SK-N-SH (cell line): ENCODE measurements at regions not wholly inside any gene's neighbourhood (a gene's known extent, or its start where the extent isn't known, plus 50 kb on each side); places are given as distances from the start of the nearest gene placed in this dataset.

Source experiments
- CTCF ChIA-PET: fragments of 300-600, 350-600 bp; formaldehyde crosslinking; extraction: SDS; loops from one replicate; lab custom pipeline; 2021; lab: Yijun Ruan, JAX
- POLR2A ChIA-PET: fragments of 350-600 bp; sonication (Branson Sonifier 250); formaldehyde crosslinking; extraction: SDS; loops from one replicate; lab custom pipeline; 2020; ENCODE audit warnings: antibody characterized with exemption, inconsistent platforms; lab: Yijun Ruan, JAX
- DNase-seq: peaks from one replicate; pipeline ENCODE4 v3.0.0; 2012
- H2AFZ ChIP-seq: fragments of 200-600 bp; sonication (generic); 2 replicates; pipeline ENCODE4 v1.8.1; 2016; ENCODE audit warnings: antibody characterized with exemption, mild to moderate bottlenecking, low read depth
- H3F3A ChIP-seq: fragments of 200-600 bp; sonication (generic); replicated peaks from 2 replicates; pipeline ENCODE3; 2016; ENCODE audit warnings: antibody characterized with exemption, mild to moderate bottlenecking; ENCODE audit not compliant: insufficient read depth
- H3K27ac ChIP-seq, 2 experiments: fragments of 200-500 bp in 1 of 2; fragments of 200-600 bp in 1 of 2; sonication (Bioruptor generic) in 1 of 2; sonication (generic), shearing (Covaris generic) in 1 of 2; 2 replicates each; pipeline versions ENCODE4 v1.5.1 to v1.6.1; 2014 to 2016; ENCODE audit warnings: low read depth in 2 of 2, inconsistent platforms in 1 of 2, low read length in 1 of 2, mild to moderate bottlenecking in 1 of 2, mixed read lengths in 1 of 2
- H3K27me3 ChIP-seq: fragments of 200-600 bp; sonication (generic), shearing (Covaris generic); 2 replicates; pipeline ENCODE4 v1.6.1; 2016; ENCODE audit warnings: mixed run types; ENCODE audit not compliant: insufficient read depth
- H3K36me3 ChIP-seq, 2 experiments: fragments of 200-500 bp in 1 of 2; fragments of 200-600 bp in 1 of 2; sonication (Bioruptor generic) in 1 of 2; sonication (generic) in 1 of 2; replicated peaks in 1 of 2; 2 replicates each; pipeline versions ENCODE3 to v1.5.1; 2014 to 2016; ENCODE audit warnings: low read length in 1 of 2, mild to moderate bottlenecking in 1 of 2; ENCODE audit not compliant: insufficient read depth in 2 of 2, control insufficient read depth in 1 of 2
- H3K4me1 ChIP-seq, 2 experiments: fragments of 200-500 bp in 1 of 2; fragments of 200-600 bp in 1 of 2; sonication (Bioruptor generic) in 1 of 2; sonication (generic), shearing (Covaris generic) in 1 of 2; 2 replicates each; pipeline versions ENCODE4 v1.5.1 to v1.6.1; 2014 to 2016; ENCODE audit warnings: low read depth in 1 of 2, low read length in 1 of 2, mixed run types in 1 of 2; ENCODE audit not compliant: insufficient read depth in 2 of 2, control insufficient read depth in 1 of 2
- H3K4me2 ChIP-seq: fragments of 200-600 bp; sonication (generic), shearing (Covaris generic); 2 replicates; pipeline ENCODE4 v1.6.1; 2017; ENCODE audit warnings: mixed run types
- H3K4me3 ChIP-seq, 2 experiments: fragments of 200-500 bp in 1 of 2; fragments of 200-600 bp in 1 of 2; sonication (Bioruptor generic) in 1 of 2; sonication (generic), shearing (Covaris generic) in 1 of 2; 2 replicates each; pipeline versions ENCODE4 v1.5.1 to v1.8.1; 2014 to 2016; ENCODE audit warnings: low read depth in 2 of 2, inconsistent platforms in 1 of 2, low read length in 1 of 2, mild to moderate bottlenecking in 1 of 2, mixed read lengths in 1 of 2, moderate library complexity in 1 of 2
- H3K79me2 ChIP-seq: fragments of 200-600 bp; sonication (generic); 2 replicates; pipeline ENCODE4 v1.8.1; 2017; ENCODE audit warnings: mild to moderate bottlenecking; ENCODE audit not compliant: insufficient read depth
- H3K9ac ChIP-seq: fragments of 200-600 bp; sonication (generic); 2 replicates; pipeline ENCODE4 v1.6.1; 2017; ENCODE audit warnings: mixed run types
- H3K9me2 ChIP-seq: fragments of 200-600 bp; sonication (generic); 2 replicates; pipeline ENCODE4 v1.6.1; 2017; ENCODE audit warnings: mixed run types
- H3K9me3 ChIP-seq: fragments of 200-600 bp; sonication (generic); 2 replicates; pipeline ENCODE4 v1.6.1; 2017; ENCODE audit warnings: mixed run types, mild to moderate bottlenecking, moderate library complexity
- H4K20me1 ChIP-seq: fragments of 200-600 bp; sonication (generic); 2 replicates; pipeline ENCODE4 v1.6.1; 2017; ENCODE audit warnings: mild to moderate bottlenecking, mixed run types; ENCODE audit not compliant: insufficient read depth
- EP300 ChIP-seq, 2 experiments: IDR thresholded peaks; 2 replicates each; pipeline versions ENCODE4 v1.4.0 to v1.6.1; 2012; ENCODE audit warnings: borderline replicate concordance in 1 of 2, low read depth in 1 of 2, low read length in 1 of 2
- EZH2phosphoT487 ChIP-seq: fragments of 200-600 bp; sonication (generic); IDR thresholded peaks from 2 replicates; pipeline ENCODE4 v1.6.1; 2017; ENCODE audit warnings: low read depth, mixed run types, mild to moderate bottlenecking, antibody characterized with exemption, moderate library complexity, borderline replicate concordance
- FOSL2 ChIP-seq: IDR thresholded peaks from 2 replicates; pipeline ENCODE4 v1.4.0; 2012; ENCODE audit warnings: low read depth, mild to moderate bottlenecking, moderate library complexity, borderline replicate concordance
- FOXJ3 ChIP-seq: sonication (generic); formaldehyde crosslinking; IDR thresholded peaks from 2 replicates; pipeline ENCODE4 v1.5.1; 2020; ENCODE audit warnings: mild to moderate bottlenecking, missing genetic modification reagents
- GABPA ChIP-seq: IDR thresholded peaks from 2 replicates; pipeline ENCODE4 v1.4.0; 2012; ENCODE audit warnings: low read depth, mild to moderate bottlenecking
- GATA2 ChIP-seq: sonication (generic); formaldehyde crosslinking; IDR thresholded peaks from 2 replicates; pipeline ENCODE4 v1.5.0; 2020; ENCODE audit warnings: mild to moderate bottlenecking, missing genetic modification reagents
- IRF3 ChIP-seq: fragments of 150-350 bp; IDR thresholded peaks from 2 replicates; pipeline ENCODE4 v1.6.1; 2016; ENCODE audit warnings: mild to moderate bottlenecking, low read depth, low read length
- JUND ChIP-seq: IDR thresholded peaks from 2 replicates; pipeline ENCODE4 v1.4.0; 2012
- MXI1 ChIP-seq: IDR thresholded peaks from 2 replicates; pipeline ENCODE4 v1.6.1; 2012; ENCODE audit warnings: mild to moderate bottlenecking, low read depth, low read length, improper control_type of control experiment
- NFIC ChIP-seq: IDR thresholded peaks from 2 replicates; pipeline ENCODE4 v1.4.0; 2012; ENCODE audit warnings: borderline replicate concordance
- RAD21 ChIP-seq: IDR thresholded peaks from 2 replicates; pipeline ENCODE4 v1.6.1; 2012; ENCODE audit warnings: mild to moderate bottlenecking, low read length
- RCOR1 ChIP-seq: fragments of 150-350 bp; IDR thresholded peaks from 2 replicates; pipeline ENCODE4 v1.6.1; 2017; ENCODE audit warnings: antibody characterized with exemption, low read length
- SIN3A ChIP-seq: IDR thresholded peaks from 2 replicates; pipeline ENCODE4 v1.6.1; 2012; ENCODE audit warnings: low read depth, mild to moderate bottlenecking, low read length, moderate library complexity, borderline replicate concordance
- USF2 ChIP-seq: fragments of 150-350 bp; IDR thresholded peaks from 2 replicates; pipeline ENCODE4 v1.6.1; 2017; ENCODE audit warnings: antibody characterized with exemption, low read length, low read depth, borderline replicate concordance
- WGBS: methylation state at CpG from one replicate; pipeline ENCODE4 v1.1.6; 2017; ENCODE audit warnings: low lambda C conversion rate; 5-methylcytosine and 5-hydroxymethylcytosine counted together
- TF ChIP-seq, protein P1 (sequence below): fragments of 200-600 bp; sonication (generic); IDR thresholded peaks from 2 replicates; pipeline ENCODE4 v1.6.1; 2017; ENCODE audit warnings: antibody characterized with exemption, mild to moderate bottlenecking, moderate library complexity
- TF ChIP-seq, protein P2 (sequence below): IDR thresholded peaks from 2 replicates; pipeline ENCODE4 v1.4.0; 2012; ENCODE audit warnings: low read depth
- TF ChIP-seq, protein P3 (sequence below): IDR thresholded peaks from 2 replicates; pipeline ENCODE4 v1.4.0; 2012; ENCODE audit warnings: low read depth, borderline replicate concordance

GRCh38 chrX:22577181-22577580, 304.5 kb downstream of the CBLL2 start (continued):
- TF ChIP-seq USF2 (no peak), EZH2phosphoT487 (no peak), JUND (no peak), FOXJ3 (CRISPR knock-in tag) (no peak)
- TF ChIP-seq, all 33 proteins: peak for 0

DNA sequence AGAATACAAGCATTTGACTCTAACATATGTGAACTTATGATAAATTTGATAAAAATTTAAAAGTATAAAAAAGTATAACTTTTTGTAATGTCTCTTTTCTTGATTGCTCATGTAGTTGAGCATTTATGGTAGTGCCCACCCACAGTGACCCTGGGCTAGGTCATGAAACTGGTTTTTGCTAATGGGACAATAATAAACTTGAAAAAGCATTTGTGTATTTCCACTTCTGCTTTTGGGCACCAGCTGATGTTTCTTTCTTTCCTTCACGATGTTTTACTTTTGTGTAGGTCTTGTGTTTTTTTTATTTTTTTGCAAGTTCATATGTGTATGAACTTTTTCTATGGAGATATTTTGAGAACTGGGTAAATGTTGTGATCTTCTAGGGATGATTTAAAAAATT, 313.1 kb downstream of the CBLL2 start:
- Histone ChIP-seq H3F3A (no peaks in the 10 kb centered on the region), H3K27ac (no peak overlapping the region), H2AFZ (no peak overlapping the region), H4K20me1 (no peaks in the 10 kb centered on the region), H3K36me3 (no peaks in the 10 kb centered on the region), H3K9me2 (no peaks in the 10 kb centered on the region), H3K4me2 (no peak overlapping the region), H3K4me1 (no peaks in the 10 kb centered on the region), H3K9ac (no peak overlapping the region), H3K27me3 (no peaks in the 10 kb centered on the region), H3K4me3 (no peak overlapping the region), H3K9me3 (no peaks in the 10 kb centered on the region), H3K79me2 (no peaks in the 10 kb centered on the region)
- no peak for TF ChIP-seq MXI1
- TF ChIP-seq SIN3A = no peak
- TF ChIP-seq, protein P1, sequence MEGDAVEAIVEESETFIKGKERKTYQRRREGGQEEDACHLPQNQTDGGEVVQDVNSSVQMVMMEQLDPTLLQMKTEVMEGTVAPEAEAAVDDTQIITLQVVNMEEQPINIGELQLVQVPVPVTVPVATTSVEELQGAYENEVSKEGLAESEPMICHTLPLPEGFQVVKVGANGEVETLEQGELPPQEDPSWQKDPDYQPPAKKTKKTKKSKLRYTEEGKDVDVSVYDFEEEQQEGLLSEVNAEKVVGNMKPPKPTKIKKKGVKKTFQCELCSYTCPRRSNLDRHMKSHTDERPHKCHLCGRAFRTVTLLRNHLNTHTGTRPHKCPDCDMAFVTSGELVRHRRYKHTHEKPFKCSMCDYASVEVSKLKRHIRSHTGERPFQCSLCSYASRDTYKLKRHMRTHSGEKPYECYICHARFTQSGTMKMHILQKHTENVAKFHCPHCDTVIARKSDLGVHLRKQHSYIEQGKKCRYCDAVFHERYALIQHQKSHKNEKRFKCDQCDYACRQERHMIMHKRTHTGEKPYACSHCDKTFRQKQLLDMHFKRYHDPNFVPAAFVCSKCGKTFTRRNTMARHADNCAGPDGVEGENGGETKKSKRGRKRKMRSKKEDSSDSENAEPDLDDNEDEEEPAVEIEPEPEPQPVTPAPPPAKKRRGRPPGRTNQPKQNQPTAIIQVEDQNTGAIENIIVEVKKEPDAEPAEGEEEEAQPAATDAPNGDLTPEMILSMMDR = no peak
- TF ChIP-seq RAD21 = no peak
- DNase-seq = no peak
- ChIA-PET CTCF (no interaction called here), POLR2A (no interaction called here)
- WGBS = 26% methylated on average over 1 of the region's 1 CpG

- no peaks in the 10 kb centered on the region for H3K79me2 ChIP-seq
- no peak overlapping the region for H3K9ac ChIP-seq
- no peak overlapping the region for H3K4me3 ChIP-seq
- H3K27me3 ChIP-seq = no peaks in the 10 kb centered on the region
- POLR2A ChIA-PET = no interaction called here
- CTCF ChIA-PET = interaction anchor here (1.1 kb wide), 1 partner anchor 26 kb away, joined by 3 read pairs; no protein-coding TSS in a partner anchor
- H4K20me1 ChIP-seq = no peaks in the 10 kb centered on the region
- no peaks in the 10 kb centered on the region for H3K9me3 ChIP-seq
- no peak overlapping the region for H3K27ac ChIP-seq
- no peaks in the 10 kb centered on the region for H3K36me3 ChIP-seq
- no peak for TF ChIP-seq GABPA
- TF ChIP-seq RCOR1 = no peak
- no peak for TF ChIP-seq GATA2 (CRISPR knock-in tag)
- TF ChIP-seq EP300 (IDR thresholded peaks at IDR 0.05; ENCODE audit: borderline replicate concordance in 1 of 2, low read depth in 1 of 2, low read length in 1 of 2) = no peak
- no peak for TF ChIP-seq FOSL2
- no peak for TF ChIP-seq NFIC
- TF ChIP-seq, protein P2, sequence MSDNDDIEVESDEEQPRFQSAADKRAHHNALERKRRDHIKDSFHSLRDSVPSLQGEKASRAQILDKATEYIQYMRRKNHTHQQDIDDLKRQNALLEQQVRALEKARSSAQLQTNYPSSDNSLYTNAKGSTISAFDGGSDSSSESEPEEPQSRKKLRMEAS = no peak
- TF ChIP-seq MXI1 = no peak
- no peak for TF ChIP-seq IRF3
- TF ChIP-seq, protein P3, sequence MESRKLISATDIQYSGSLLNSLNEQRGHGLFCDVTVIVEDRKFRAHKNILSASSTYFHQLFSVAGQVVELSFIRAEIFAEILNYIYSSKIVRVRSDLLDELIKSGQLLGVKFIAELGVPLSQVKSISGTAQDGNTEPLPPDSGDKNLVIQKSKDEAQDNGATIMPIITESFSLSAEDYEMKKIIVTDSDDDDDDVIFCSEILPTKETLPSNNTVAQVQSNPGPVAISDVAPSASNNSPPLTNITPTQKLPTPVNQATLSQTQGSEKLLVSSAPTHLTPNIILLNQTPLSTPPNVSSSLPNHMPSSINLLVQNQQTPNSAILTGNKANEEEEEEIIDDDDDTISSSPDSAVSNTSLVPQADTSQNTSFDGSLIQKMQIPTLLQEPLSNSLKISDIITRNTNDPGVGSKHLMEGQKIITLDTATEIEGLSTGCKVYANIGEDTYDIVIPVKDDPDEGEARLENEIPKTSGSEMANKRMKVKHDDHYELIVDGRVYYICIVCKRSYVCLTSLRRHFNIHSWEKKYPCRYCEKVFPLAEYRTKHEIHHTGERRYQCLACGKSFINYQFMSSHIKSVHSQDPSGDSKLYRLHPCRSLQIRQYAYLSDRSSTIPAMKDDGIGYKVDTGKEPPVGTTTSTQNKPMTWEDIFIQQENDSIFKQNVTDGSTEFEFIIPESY = no peak
- TF ChIP-seq, all 33 proteins: peak for 0
- Histone ChIP-seq H3K4me2 (no peak overlapping the region), H2AFZ (no peak overlapping the region), H3F3A (no peaks in the 10 kb centered on the region), H3K9me2 (no peaks in the 10 kb centered on the region), H3K4me1 (no peaks in the 10 kb centered on the region)
- WGBS = 31% methylated on average over 2 of the region's 2 CpGs
- no peak for DNase-seq
Observed at GRCh38 chrX:22589845-22590244, 317.1 kb downstream of the CBLL2 start.
